ENCODE measurements at regions not wholly inside any gene's neighbourhood (a gene's known extent, or its start where the extent isn't known, plus 50 kb on each side); places are given as distances from the start of the nearest gene placed in this dataset.

GRCh38 chr2:203789618-203790017, 78.0 kb upstream of the CTLA4 start:
- DNase-seq = no peak

DNA sequence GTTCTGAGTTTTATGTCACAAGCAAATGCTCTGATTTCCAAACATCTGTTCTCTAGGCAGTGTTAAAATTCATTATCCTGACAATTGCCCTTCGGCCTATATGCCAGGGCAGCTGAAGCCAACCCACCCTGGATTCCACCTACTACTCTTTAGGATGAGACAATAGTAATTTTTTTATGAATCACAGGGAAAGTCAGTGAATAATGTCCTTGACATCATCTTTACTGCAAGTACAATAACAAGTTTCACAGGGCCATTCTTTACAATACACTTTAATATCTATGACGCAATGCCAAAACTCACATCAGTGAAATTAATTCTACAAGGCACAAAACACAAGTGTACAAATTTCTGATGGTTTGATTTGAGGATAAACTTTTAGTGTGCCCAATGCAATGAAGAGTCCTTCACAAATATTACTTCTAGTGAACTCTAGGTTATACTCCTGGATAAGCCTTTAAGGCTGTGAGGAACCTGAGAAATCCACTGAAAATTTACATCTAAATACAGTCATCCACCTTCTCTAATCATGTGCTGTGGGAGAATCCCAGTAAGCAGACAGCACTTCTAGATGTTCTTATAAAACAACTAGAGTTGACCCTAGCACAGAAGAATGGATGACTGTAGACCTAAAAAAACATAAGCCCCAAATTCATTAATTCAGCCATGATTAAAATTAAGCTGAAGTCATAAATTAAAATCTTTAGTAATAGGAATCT, 77.3 kb upstream of the CTLA4 start:
- DNase-seq = no peak

GRCh38 chr2:203796248-203797010, 71.1 kb upstream of the CTLA4 start:
- no peak for DNase-seq

GRCh38 chr2:203797276-203797675, 70.3 kb upstream of the CTLA4 start:
- DNase-seq = no peak

GRCh38 chr2:203797712-203798111, 69.9 kb upstream of the CTLA4 start:
- DNase-seq = no peak

DNA sequence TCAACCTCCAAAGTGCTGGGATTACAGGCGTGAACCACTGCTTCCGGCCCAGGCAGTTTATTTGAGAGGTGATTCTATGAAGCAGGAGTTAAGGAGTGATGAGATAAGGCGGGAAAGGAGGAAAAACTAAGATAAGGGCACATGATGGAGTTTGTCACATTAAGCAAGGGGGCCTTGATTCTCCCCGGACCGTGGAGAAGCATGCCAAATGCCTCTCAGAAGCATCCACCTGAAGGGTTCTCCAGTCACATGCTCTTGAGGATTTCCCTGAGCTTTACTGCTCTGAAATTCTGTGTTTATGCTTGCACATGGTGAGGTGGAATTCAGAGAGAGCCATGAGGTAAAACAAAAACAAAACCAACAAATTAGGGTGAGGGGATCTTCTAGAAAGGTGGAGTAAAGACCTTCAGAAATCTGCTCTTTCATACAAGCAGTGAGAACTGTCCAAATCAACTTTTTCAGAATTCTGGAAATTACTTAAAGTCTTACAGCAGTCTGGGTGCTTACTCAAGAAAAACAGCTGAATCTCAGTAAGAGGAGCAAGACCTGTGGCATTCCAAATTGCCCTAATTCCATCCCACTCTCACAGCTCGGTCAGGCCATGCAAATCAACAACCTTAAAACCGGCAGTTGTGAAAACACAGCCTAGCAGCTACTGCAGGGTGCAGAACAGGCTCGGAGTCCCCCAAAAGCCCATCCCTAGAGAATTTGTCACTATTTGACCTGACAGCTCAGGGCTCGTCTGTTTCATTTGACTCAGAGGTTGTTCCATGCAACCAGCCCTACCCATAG, 69.1 kb upstream of the CTLA4 start:
- DNase-seq = no peak

DNA sequence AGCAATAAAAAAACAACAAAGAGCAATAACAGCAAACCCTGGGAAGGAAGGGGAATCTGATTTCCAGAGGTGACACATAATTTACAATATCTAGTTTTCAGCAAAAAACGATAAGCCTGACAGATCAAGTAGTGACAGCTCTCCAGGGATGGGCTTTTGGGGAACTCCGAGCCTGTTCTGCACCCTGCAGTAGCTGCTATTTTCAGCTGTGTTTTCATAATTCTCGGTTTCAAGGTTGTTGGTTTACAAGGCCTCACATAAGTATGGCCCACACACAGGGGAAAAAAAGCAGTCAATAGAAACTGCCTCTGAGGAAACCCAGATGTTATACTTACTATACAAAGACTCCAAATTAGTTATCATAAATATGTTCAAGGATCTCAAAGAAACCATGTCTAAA, 67.7 kb upstream of the CTLA4 start:
- DNase-seq = no peak

- DNase-seq = no peak
These were observed 66.8 kb upstream of the CTLA4 start for GRCh38 chr2:203800783-203801182.

GRCh38 chr2:203802342-203803052, 65.1 kb upstream of the CTLA4 start:
- DNase-seq = no peak

DNA sequence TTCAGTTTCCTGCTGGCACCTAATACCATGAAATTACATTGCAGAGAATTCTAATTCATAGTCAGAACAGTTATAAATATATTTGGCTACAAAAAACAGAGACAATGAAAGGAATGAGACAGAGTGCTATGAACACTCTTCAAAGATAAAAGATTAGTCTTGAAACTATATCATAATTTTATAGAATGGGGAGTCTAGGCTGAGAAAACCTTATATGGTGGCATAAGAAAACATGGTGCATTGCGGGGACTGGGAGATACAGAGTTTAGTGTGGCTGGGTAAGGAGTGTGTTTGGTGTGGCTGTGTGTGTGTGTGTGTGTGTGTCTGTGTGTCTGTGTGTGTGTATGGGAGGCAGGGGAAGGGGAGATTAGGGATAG, 64.5 kb upstream of the CTLA4 start:
- no peak for DNase-seq

GRCh38 chr2:203804070-203804469, 63.5 kb upstream of the CTLA4 start:
- no peak for DNase-seq

GRCh38 chr2:203804764-203805485, 62.6 kb upstream of the CTLA4 start:
- DNase-seq = no peak

DNA sequence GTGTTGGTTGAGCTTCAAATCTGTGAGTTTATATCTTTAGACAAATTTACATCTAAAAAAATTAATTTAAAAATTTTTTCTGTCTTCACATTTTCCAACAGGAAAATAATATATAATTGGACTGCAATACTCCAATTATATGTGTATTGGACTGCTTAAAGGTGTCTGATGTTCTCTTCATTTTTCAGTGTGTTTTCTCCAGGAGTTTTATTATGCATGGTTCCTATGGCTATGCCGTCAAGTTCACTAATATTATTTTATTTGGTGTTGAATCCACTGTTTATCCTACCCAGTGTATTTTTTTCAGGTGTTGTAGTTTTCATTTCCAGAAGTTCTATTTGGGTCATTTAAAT, 62.1 kb upstream of the CTLA4 start:
- no peak for DNase-seq

DNA sequence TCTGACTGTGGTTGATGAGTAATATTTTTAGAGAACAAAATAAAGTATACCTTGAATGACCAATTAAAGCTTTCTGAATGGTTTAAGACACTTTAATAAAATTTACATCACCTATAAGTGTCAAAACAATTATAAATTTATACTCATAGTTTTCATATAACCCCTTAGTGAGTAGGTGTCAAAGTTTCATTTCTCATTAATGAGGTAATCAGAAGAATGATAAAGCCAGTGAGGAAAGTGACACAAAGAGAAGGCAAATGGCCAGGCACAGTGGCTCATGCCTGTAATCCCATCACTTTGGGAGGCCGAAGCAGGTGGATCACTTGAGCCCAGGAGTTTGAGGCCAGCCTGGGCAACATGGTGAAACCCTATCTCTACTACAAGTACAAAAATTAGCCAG, 60.8 kb upstream of the CTLA4 start:
- no peak for DNase-seq

- no peak for DNase-seq
These were observed 59.4 kb upstream of the CTLA4 start for GRCh38 chr2:203808046-203808750.

DNA sequence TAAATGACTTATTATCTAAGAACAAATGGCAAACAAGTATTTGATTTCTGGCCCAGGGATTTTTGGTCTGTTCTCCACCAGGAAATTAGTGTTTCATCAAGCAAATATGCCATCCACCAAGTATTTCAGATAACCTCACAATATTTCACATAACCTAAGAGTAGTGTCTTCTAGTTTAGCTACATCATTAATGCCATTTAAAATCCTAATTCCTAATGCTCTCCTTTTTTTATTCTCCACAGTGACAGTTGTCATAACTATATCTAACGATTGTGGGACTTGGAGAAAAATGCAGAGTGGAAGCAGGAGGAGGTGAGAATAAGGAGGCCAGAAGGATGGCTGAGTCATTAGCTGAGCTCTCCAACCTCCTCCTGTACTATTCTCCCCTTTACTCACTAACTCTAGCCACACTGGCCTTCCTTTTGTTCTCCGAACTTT, 58.5 kb upstream of the CTLA4 start:
- no peak for DNase-seq

- no peak for DNase-seq
These were observed 57.5 kb upstream of the CTLA4 start for GRCh38 chr2:203809991-203810510.

- no peak for DNase-seq
These were observed 55.9 kb upstream of the CTLA4 start for GRCh38 chr2:203811491-203812221.

GRCh38 chr2:203812294-203813221, 55.0 kb upstream of the CTLA4 start:
- no peak for DNase-seq

Data from hindlimb muscle (tissue), 1 donor.